ENCODE measurements at regions not wholly inside any gene's neighbourhood (a gene's known extent, or its start where the extent isn't known, plus 50 kb on each side); places are given as distances from the start of the nearest gene placed in this dataset.

DNA sequence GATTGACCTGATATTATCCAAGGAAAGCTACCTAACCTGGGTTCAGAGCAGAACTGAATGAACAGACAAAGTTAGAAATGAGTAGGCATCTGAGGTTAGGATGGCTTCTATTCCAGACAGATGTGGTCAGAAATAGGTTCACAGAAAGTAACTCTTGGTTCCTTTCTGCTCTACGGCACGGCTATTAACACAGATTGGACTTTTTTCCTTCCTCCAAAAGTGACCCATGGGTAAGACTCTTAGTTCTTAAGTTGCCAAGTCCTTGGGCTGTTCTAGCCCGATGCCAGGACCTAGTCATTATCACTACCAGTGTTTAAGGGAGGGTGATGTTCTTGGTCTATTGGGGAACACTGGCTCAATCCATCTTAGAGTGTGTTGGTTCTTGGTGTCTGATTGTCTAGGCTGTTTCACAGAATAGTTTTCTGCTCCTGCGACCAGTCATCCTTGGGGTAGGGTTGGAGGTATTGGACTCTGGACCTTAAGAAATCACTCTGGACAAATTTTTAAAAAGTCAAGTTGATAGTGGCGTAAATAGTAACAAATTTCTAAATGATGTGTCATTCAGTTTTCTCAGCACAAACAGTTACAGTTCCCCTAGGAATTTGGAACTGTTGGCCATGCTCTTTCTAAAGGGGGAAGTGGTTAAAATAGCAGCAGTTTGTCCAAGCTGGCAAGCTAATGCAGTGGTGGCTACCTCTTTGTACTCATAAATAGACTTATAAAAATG is 60.1 kb upstream of the MYCBP2 start:
- DNase-seq, result peak in 2 of 3 donors; percentile 67 to 75
- ChIA-PET POLR2A (no interaction called here), CTCF (no interaction called here)
- Histone ChIP-seq H3K4me3 (ENCODE audit: control insufficient read depth in 1 of 7, extremely low read depth in 1 of 7, insufficient read depth in 4 of 7, low read depth in 2 of 7, low read length in 6 of 7) (no peak overlapping the region), H3K9me3 (ENCODE audit: control extremely low read depth in 1 of 5, control insufficient read depth in 4 of 5, insufficient read depth in 2 of 5, low read depth in 1 of 5, low read length in 4 of 5) (peaks cover 0 to 5% (median 0%) of the 10 kb centered on the region in 5 experiments), H3K4me1 (ENCODE audit: control extremely low read depth in 1 of 4, control insufficient read depth in 4 of 4, insufficient read depth in 4 of 4, low read length in 3 of 4) (peaks cover 0 to 18% (median 4%) of the 10 kb centered on the region in 4 experiments), H3K27ac (ENCODE audit: insufficient read depth in 1 of 2, low read depth in 1 of 2, low read length in 2 of 2, poor library complexity in 1 of 2, severe bottlenecking in 2 of 2) (no peak overlapping the region), H3K27me3 (replicated peaks in 2 of 5; ENCODE audit: control insufficient read depth in 4 of 5, insufficient read depth in 5 of 5, low read length in 4 of 5) (no peaks in the 10 kb centered on the region), H3K36me3 (ENCODE audit: control insufficient read depth in 4 of 4, insufficient read depth in 4 of 4, low read length in 3 of 4) (no peaks in the 10 kb centered on the region)
- WGBS (ENCODE audit: insufficient coverage), result 83% methylated on average over 3 of the region's 5 CpGs

DNA sequence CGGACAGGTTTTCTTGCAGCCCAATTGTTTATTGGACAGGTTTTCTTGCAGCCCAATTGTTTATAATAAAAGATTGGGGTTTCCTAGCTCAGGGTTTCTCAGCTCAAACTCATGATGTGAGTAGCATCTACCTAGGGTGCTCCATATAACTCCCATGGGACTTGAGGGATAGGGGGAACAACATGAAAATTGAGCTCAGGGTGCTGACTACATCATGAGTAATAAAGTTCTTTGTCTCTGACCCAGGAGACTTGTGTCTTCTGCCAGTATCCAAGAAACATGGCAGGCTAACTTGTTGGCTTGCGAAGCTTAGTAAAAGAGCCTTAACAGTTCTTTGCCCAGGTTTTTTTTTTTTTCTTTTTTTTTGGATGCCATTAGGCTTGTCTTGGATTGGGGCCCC is 59.2 kb upstream of the MYCBP2 start:
- CTCF ChIA-PET, result no interaction called here
- Histone ChIP-seq H3K27ac (ENCODE audit: insufficient read depth in 1 of 2, low read depth in 1 of 2, low read length in 2 of 2, poor library complexity in 1 of 2, severe bottlenecking in 2 of 2) (no peak overlapping the region), H3K4me3 (ENCODE audit: control insufficient read depth in 1 of 7, extremely low read depth in 1 of 7, insufficient read depth in 4 of 7, low read depth in 2 of 7, low read length in 6 of 7) (no peak overlapping the region), H3K4me1 (ENCODE audit: control extremely low read depth in 1 of 4, control insufficient read depth in 4 of 4, insufficient read depth in 4 of 4, low read length in 3 of 4) (peaks cover 0 to 18% (median 4%) of the 10 kb centered on the region in 4 experiments), H3K9me3 (ENCODE audit: control extremely low read depth in 1 of 5, control insufficient read depth in 4 of 5, insufficient read depth in 2 of 5, low read depth in 1 of 5, low read length in 4 of 5) (peaks cover 0 to 5% (median 0%) of the 10 kb centered on the region in 5 experiments), H3K27me3 (replicated peaks in 2 of 5; ENCODE audit: control insufficient read depth in 4 of 5, insufficient read depth in 5 of 5, low read length in 4 of 5) (no peaks in the 10 kb centered on the region), H3K36me3 (ENCODE audit: control insufficient read depth in 4 of 4, insufficient read depth in 4 of 4, low read length in 3 of 4) (no peaks in the 10 kb centered on the region)
- no peak for DNase-seq
- POLR2A ChIA-PET, result no interaction called here
- WGBS (ENCODE audit: insufficient coverage), result 70% methylated on average over 2 of the region's 2 CpGs

- Histone ChIP-seq H3K4me3 (ENCODE audit: control insufficient read depth in 1 of 7, extremely low read depth in 1 of 7, insufficient read depth in 4 of 7, low read depth in 2 of 7, low read length in 6 of 7) (no peak overlapping the region), H3K4me1 (ENCODE audit: control extremely low read depth in 1 of 4, control insufficient read depth in 4 of 4, insufficient read depth in 4 of 4, low read length in 3 of 4) (peaks cover 0 to 18% (median 4%) of the 10 kb centered on the region in 4 experiments), H3K27ac (ENCODE audit: insufficient read depth in 1 of 2, low read depth in 1 of 2, low read length in 2 of 2, poor library complexity in 1 of 2, severe bottlenecking in 2 of 2) (no peak overlapping the region), H3K27me3 (replicated peaks in 2 of 5; ENCODE audit: control insufficient read depth in 4 of 5, insufficient read depth in 5 of 5, low read length in 4 of 5) (no peaks in the 10 kb centered on the region), H3K9me3 (ENCODE audit: control extremely low read depth in 1 of 5, control insufficient read depth in 4 of 5, insufficient read depth in 2 of 5, low read depth in 1 of 5, low read length in 4 of 5) (peaks cover 0 to 5% (median 0%) of the 10 kb centered on the region in 5 experiments), H3K36me3 (ENCODE audit: control insufficient read depth in 4 of 4, insufficient read depth in 4 of 4, low read length in 3 of 4) (no peaks in the 10 kb centered on the region)
- DNase-seq, result no peak
- ChIA-PET POLR2A (no interaction called here), CTCF (no interaction called here)
These were observed 58.1 kb upstream of the MYCBP2 start for GRCh38 chr13:77384999-77385398.

DNA sequence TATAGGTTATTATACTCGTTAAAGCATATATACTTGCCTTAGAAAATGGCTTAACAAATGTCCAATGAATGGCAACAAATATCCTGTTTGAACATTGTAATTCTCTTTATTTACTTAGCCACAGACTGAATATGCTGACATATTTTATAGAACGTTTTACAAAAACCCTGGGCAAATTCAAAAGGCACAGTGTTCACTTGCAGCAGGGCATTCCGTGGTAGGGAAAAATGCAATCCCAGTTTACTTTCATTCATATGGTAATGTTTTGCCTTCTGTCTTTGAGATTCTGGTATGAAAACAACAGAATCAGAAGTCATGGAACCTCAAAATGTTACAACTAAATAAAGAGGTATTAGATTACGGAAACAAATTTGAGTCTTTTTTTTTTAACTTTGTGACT is 56.2 kb upstream of the MYCBP2 start:
- peaks cover 0 to 15% (median 4%) of the 10 kb centered on the region in 4 experiments for H3K4me1 ChIP-seq (ENCODE audit: control extremely low read depth in 1 of 4, control insufficient read depth in 4 of 4, insufficient read depth in 4 of 4, low read length in 3 of 4)
- no peak overlapping the region for H3K27ac ChIP-seq (ENCODE audit: insufficient read depth in 1 of 2, low read depth in 1 of 2, low read length in 2 of 2, poor library complexity in 1 of 2, severe bottlenecking in 2 of 2)
- ChIA-PET CTCF (no interaction called here), POLR2A (no interaction called here)
- H3K9me3 ChIP-seq (ENCODE audit: control extremely low read depth in 1 of 5, control insufficient read depth in 4 of 5, insufficient read depth in 2 of 5, low read depth in 1 of 5, low read length in 4 of 5), result peaks cover 0 to 5% (median 0%) of the 10 kb centered on the region in 5 experiments
- no peaks in the 10 kb centered on the region for H3K27me3 ChIP-seq (replicated peaks in 2 of 5; ENCODE audit: control insufficient read depth in 4 of 5, insufficient read depth in 5 of 5, low read length in 4 of 5)
- H3K36me3 ChIP-seq (ENCODE audit: control insufficient read depth in 4 of 4, insufficient read depth in 4 of 4, low read length in 3 of 4), result no peaks in the 10 kb centered on the region
- DNase-seq, result no peak
- no peak overlapping the region for H3K4me3 ChIP-seq (ENCODE audit: control insufficient read depth in 1 of 7, extremely low read depth in 1 of 7, insufficient read depth in 4 of 7, low read depth in 2 of 7, low read length in 6 of 7)
- WGBS (ENCODE audit: insufficient coverage), result 90% methylated on average over 2 of the region's 4 CpGs

DNA sequence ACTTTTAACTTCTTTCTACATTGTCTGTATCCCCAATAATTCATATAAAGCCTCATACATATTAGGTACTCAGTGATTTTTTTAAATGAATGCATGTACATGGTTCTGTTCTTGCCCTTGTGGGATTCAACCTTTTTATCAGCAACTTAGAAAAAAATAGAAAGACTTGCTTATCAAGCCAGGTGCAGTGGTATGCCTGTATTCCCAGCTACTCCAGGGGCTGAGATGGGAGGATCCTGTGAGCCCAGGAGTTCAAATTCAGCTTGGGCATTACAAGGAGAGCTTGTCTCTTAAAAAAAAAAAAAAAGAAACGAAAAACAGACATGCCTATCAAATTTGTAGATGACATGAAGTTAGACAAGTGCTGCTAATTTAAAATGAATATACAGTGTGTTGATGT is 54.2 kb upstream of the MYCBP2 start:
- H3K36me3 ChIP-seq (ENCODE audit: control insufficient read depth in 4 of 4, insufficient read depth in 4 of 4, low read length in 3 of 4), result no peaks in the 10 kb centered on the region
- POLR2A ChIA-PET, result no interaction called here
- H3K4me3 ChIP-seq (ENCODE audit: control insufficient read depth in 1 of 7, extremely low read depth in 1 of 7, insufficient read depth in 4 of 7, low read depth in 2 of 7, low read length in 6 of 7), result no peak overlapping the region
- no peak for DNase-seq
- CTCF ChIA-PET, result interaction anchor here (1.1 kb wide), 1 partner anchor 20 kb away, joined by 3 read pairs; no protein-coding TSS in a partner anchor
- H3K4me1 ChIP-seq (ENCODE audit: control extremely low read depth in 1 of 4, control insufficient read depth in 4 of 4, insufficient read depth in 4 of 4, low read length in 3 of 4), result peaks cover 4 to 10% (median 6%) of the 10 kb centered on the region in 4 experiments
- H3K9me3 ChIP-seq (ENCODE audit: control extremely low read depth in 1 of 5, control insufficient read depth in 4 of 5, insufficient read depth in 2 of 5, low read depth in 1 of 5, low read length in 4 of 5), result peaks cover 0 to 2% (median 0%) of the 10 kb centered on the region in 5 experiments
- no CpG with 5 or more reads among the region's 1 CpG for WGBS (ENCODE audit: insufficient coverage)
- no peak overlapping the region for H3K27ac ChIP-seq (ENCODE audit: insufficient read depth in 1 of 2, low read depth in 1 of 2, low read length in 2 of 2, poor library complexity in 1 of 2, severe bottlenecking in 2 of 2)
- H3K27me3 ChIP-seq (replicated peaks in 2 of 5; ENCODE audit: control insufficient read depth in 4 of 5, insufficient read depth in 5 of 5, low read length in 4 of 5), result no peaks in the 10 kb centered on the region

GRCh38 chr13:77379508-77379907 is 52.6 kb upstream of the MYCBP2 start:
- Histone ChIP-seq H3K4me3 (ENCODE audit: control insufficient read depth in 1 of 7, extremely low read depth in 1 of 7, insufficient read depth in 4 of 7, low read depth in 2 of 7, low read length in 6 of 7) (no peak overlapping the region), H3K27ac (ENCODE audit: insufficient read depth in 1 of 2, low read depth in 1 of 2, low read length in 2 of 2, poor library complexity in 1 of 2, severe bottlenecking in 2 of 2) (no peak overlapping the region), H3K9me3 (ENCODE audit: control extremely low read depth in 1 of 5, control insufficient read depth in 4 of 5, insufficient read depth in 2 of 5, low read depth in 1 of 5, low read length in 4 of 5) (no peaks in the 10 kb centered on the region), H3K36me3 (ENCODE audit: control insufficient read depth in 4 of 4, insufficient read depth in 4 of 4, low read length in 3 of 4) (no peaks in the 10 kb centered on the region), H3K27me3 (replicated peaks in 2 of 5; ENCODE audit: control insufficient read depth in 4 of 5, insufficient read depth in 5 of 5, low read length in 4 of 5) (no peaks in the 10 kb centered on the region), H3K4me1 (ENCODE audit: control extremely low read depth in 1 of 4, control insufficient read depth in 4 of 4, insufficient read depth in 4 of 4, low read length in 3 of 4) (peaks cover 4 to 16% (median 6%) of the 10 kb centered on the region in 4 experiments)
- POLR2A ChIA-PET, result interaction anchor here (0.5 kb wide), 1 partner anchor 44 kb away, joined by 3 read pairs; no protein-coding TSS in a partner anchor
- 100% methylated on average over 1 of the region's 2 CpGs for WGBS (ENCODE audit: insufficient coverage)
- CTCF ChIA-PET, result interaction anchor here (0.7 kb wide), 1 partner anchor 334 kb away, joined by 3 read pairs; no protein-coding TSS in a partner anchor
- DNase-seq, result no peak

DNA sequence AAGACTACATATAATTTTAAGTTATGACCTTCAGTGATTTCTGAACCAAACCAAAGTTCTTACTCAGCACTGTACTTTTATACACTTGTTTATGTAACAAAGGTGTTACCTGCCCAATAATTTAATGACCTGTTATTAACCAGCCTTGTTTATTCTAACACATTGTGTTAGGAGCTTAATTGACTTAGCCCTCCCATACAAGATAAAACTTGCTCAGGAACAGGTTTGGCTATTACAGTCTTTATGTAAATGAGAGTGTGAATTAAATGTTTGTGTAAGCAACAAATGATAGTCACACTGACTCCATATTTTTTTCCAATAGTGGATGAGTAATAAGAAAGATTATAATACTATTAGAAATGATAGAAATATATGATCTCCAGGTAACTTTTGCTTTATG is 51.8 kb upstream of the MYCBP2 start:
- Histone ChIP-seq H3K4me1 (ENCODE audit: control extremely low read depth in 1 of 4, control insufficient read depth in 4 of 4, insufficient read depth in 4 of 4, low read length in 3 of 4) (peaks cover 4 to 16% (median 6%) of the 10 kb centered on the region in 4 experiments), H3K9me3 (ENCODE audit: control extremely low read depth in 1 of 5, control insufficient read depth in 4 of 5, insufficient read depth in 2 of 5, low read depth in 1 of 5, low read length in 4 of 5) (no peaks in the 10 kb centered on the region), H3K4me3 (ENCODE audit: control insufficient read depth in 1 of 7, extremely low read depth in 1 of 7, insufficient read depth in 4 of 7, low read depth in 2 of 7, low read length in 6 of 7) (no peak overlapping the region), H3K36me3 (ENCODE audit: control insufficient read depth in 4 of 4, insufficient read depth in 4 of 4, low read length in 3 of 4) (no peaks in the 10 kb centered on the region), H3K27ac (ENCODE audit: insufficient read depth in 1 of 2, low read depth in 1 of 2, low read length in 2 of 2, poor library complexity in 1 of 2, severe bottlenecking in 2 of 2) (no peak overlapping the region), H3K27me3 (replicated peaks in 2 of 5; ENCODE audit: control insufficient read depth in 4 of 5, insufficient read depth in 5 of 5, low read length in 4 of 5) (no peaks in the 10 kb centered on the region)
- CTCF ChIA-PET, result interaction anchor here (1.7 kb wide), 1 partner anchor 17 kb away, joined by 4 read pairs; no protein-coding TSS in a partner anchor
- no peak for DNase-seq
- POLR2A ChIA-PET, result interaction anchor here (0.5 kb wide), 1 partner anchor 45 kb away, joined by 3 read pairs; no protein-coding TSS in a partner anchor

Data from common myeloid progenitor, CD34-positive (primary cell).